NCI-H226 (cell line): ENCODE measurements at regions not wholly inside any gene's neighbourhood (a gene's known extent, or its start where the extent isn't known, plus 50 kb on each side); places are given as distances from the start of the nearest gene placed in this dataset.
A peak's percentile ranks its signal among the peaks of the same experiment; 100 is the strongest.
"Not testable (repeated sequence)": the region's sequence is repeated elsewhere in the genome, so short reads cannot be mapped to it uniquely, and the experiment has no call there.

Experiments
- DNase-seq: peaks from one replicate; pipeline ENCODE4 v3.0.0-alpha.2; 2015

DNA sequence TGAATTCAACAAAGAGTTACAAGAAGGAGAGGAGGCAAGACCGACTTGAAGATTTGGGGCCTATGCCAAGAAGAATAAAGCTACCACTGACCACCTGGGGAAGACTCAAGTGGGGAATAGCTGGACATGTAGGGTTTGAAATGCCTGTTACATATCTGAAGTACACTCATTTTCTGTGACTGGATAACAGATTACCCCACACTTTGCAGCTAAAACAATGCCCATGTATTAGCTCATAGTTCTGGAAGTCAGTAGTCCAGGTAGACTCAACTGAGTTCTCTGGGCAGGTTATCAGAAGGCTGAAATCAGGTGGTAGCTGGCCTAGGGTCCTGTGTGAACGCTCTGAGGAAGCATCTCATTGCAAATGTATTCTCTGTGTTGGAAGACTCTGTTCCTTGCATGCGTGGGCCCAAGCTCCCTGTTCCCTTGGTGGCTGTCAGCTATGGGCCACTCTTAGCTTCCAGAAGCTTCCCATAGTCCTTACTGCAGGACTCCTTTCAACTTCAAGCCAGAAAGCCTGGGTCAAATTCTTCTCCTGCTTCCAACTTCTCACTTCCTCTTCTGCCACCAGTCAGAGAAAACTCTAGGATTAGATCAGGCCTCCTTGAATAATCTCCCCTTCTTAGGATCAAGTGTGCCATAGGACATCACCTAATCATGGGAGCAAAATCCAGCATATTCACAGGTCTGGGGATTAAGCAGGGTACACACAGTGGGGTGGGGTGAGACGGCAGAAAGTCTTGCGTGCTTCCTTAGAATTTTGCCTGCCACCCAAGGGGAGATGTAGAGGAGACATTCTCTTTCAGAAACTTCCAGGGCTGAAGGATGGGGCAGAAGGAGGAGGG lies 187.8 kb downstream of the SHQ1 start:
- DNase-seq: peak; percentile 53

DNA sequence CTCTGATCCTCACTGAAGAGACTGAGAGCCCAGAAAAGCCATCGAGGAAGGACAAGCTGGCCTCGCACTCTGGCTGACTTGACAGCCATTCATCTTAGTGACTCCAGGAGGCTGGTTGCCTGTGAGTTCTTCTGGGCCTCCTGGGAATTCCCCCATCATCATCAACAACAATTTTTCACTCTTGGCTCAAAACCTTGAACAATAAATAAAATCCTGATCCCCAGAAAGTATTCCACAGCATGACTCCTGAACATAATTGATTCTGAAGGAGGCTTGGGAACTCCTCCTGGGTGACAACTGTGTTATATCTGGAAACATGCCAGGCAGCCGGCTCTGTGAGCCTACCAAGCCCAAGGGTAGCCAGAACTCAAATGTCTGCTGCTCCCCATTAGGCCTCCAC lies 188.6 kb downstream of the SHQ1 start:
- DNase-seq: no peak

DNA sequence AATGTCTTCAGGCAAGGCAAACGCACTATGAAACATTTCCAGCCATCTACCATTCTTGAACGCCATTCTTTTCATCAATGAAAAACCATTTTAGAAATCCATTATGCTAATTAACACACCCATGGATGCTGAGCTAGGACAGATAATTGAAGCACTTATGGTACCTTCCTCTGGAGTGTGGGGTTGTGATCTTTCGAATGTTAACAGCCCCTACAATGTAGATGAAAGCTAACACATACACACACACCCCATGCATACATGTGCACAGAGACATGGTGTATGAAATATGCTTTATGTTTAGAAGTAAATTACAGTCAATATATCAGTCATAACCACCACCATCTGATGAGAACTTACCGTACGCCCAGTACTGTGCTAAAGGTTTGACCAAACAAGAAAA lies 189.1 kb downstream of the SHQ1 start:
- DNase-seq: no peak

DNA sequence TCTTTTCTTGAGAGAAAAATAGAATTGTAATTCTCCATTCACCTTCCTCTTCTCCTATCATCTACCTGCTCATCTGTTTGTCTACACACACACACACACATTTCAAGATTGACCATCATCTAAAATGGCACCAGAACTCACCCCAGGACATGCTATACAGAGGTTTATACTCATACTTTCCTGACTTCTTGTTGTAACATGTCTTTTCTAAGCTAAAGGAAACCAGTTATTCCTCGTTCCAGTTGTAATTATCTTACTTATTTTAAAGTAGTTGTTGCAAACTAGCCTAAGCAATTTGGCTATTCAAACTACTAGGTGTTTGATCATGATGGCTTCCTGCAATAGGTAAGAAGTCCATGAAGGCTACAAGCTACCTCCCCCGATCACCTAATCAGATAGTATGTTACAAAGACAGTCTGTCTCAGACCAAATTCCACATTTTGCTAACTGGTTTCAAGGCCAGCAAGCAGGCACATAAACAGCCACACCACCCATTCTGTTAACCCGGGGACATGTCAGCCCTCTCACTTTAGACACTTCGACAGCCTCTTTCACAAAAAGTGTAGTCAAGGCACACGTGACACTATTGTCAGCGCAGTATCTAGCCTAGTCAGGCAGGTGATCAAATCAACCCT lies 189.7 kb downstream of the SHQ1 start:
- DNase-seq: no peak

DNA sequence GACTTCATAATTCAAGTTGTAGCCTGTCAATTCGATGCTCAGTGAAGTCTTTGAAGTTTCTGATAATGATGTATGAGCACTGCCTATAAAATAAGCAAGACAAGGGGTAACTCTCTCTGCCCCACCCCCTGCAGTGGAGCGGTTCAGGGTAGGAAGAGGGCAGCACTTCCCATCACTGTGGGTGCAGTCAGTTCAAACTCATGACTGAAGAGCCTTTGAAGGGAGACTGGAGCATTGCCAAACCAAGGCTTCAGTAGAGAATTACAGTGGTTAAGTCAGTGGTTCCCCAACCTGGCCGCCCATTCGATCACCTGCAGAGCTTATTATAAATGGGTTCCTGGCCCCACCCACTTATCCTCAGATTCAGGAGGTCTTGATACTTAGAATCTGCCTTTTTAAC lies 190.6 kb downstream of the SHQ1 start:
- DNase-seq: peak; percentile 51

DNA sequence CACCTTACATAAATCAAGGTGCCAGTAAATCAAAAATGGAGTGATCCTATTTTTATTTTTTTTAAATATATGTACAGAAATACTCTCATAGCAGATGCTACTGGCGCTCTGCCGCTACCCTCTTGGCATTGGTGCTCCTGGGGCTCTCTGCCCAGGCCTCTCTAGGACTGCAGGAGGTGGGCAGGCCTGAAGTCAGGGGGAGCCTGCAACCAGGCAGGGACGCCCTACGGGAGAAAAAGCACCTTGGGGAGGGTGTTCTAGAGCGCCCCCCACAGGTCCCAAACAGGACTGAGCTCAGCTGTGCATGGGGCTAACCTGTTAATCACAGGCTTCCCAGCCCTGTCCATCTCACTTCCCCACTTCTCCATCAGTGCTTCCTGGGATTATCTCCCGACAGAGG lies 192.5 kb downstream of the SHQ1 start:
- no peak for DNase-seq

DNA sequence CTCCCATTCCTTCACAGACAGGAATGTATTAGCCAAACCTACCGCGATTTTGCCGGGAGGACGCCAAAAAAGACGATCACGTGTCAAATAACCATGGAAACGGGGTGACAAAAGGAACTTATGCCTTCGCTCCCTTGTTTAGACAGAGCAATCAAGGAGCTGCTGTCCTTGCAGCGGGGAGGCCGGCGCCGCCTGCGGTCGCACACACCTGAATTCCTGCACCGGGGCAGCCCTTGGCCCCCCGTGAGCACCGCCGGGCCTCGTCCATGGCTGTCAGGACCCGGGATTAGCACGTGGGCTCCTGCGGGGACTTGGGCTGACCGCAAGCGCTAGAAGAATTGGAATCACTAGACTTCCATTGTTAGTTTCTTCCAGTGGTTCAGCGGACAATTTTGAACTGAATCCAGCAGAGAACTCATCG lies 193.1 kb downstream of the SHQ1 start:
- no peak for DNase-seq

DNA sequence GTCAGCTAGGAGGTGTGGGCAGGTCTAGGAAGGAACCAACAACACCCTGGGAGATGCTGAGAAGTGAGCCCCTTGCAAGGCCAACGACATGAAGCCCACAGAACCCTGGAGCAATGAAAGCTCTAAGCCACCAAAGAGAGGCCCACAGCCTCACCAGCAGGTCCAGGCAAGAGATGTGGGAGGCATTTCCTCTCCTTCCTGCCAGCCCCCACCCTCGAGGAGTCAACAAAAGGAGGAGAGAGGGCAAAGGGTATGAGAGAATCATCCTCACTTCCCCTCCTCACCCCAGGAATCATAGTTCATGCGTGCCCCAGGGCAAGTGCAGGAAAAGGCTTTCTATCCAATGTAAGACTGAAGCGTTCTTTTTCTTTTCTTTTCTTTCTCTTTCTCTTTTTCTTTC lies 195.8 kb downstream of the SHQ1 start:
- no peak for DNase-seq

DNA sequence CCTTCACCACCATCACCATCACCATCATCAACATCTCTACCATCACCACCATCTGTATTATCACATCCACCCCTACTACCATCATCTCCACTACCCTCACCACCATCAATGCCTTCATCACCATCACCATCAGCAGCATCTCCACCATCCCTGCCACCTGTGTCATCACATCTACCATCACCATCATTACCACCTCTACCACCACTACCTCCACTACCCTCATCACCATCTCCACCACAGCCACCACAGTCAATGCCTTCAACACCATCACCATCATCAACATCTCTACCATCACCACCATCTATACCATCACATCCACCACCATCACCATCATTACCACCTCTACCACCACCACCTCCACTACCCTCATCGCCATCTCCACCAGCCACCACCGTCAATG lies 196.7 kb downstream of the SHQ1 start:
- no peak for DNase-seq

DNA sequence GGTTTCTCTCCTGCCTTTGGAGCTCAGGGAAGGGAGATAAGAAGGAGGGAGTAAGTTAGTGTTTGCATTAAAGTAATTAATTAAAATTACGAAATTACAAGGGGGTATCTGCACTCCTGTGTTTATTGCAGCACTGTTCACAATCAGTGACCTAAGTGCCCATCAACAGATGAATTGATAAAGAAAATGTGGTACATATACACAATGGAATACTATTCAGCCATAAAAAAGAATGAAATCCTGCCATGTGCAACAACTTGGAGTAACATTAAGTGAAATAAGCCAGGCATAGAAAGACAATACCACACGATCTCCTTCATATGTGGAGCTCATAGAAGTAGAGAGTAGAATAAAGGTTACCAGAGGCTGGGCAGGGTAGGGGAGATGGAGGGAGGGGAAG lies 202.0 kb downstream of the SHQ1 start:
- no peak for DNase-seq

DNA sequence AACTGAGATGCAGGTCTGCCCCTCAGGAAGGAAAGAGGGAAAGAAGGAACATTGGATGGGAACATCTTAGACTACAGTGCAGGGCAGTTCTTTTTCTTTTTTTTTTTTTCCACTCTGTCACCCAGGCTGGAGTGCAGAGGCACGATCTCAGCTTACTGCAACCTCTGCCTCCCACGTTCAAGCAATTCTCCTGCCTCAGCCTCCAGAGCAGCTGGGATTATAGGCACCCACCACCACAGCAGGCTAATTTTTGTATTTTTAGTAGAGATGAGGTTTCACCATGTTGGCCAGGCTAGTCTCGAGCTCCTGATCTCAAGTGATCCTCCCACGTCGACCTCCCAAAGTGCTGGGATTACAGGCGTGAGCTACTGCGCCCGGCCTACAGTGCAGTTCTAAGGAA lies 204.6 kb downstream of the SHQ1 start:
- DNase-seq: not testable (repeated sequence)

DNA sequence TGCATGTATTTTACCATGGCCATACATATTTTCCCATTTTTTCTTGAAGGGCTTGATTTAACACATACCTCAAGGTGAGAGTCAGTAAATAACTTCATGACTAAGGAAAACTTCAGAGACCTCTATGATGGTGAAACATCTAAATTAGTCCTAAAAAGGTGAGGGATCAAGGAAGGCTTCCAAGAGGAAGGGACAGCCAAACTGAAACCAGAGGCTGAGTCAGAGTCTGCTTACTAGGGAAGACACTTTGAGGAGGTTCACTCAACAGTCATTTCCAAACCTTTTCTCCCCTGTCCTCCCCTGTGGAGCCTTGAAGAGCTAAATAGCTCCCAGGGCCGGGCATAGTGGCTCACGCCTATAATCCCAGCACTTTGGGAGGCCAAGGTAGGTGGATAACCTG lies 206.6 kb downstream of the SHQ1 start:
- DNase-seq: no peak

DNA sequence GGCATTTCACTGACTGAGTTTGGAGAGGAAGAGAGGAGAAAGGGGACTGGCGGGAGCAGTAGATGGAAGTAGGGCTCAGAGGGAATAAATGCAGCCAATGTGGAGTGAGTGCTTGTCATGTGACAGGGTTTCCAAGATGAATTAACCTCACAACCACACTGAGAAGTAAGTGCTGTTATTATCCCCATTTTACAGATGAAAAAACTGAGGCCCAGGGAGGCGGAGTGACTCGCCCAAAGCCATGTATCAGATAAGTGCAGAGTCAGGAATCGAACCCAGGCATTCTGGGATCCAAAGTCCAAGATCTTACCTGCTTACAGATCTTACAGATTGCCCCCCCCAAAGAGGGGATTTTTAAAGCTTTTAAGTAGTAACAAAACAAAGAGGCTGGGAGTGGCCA lies 207.2 kb downstream of the SHQ1 start:
- no peak for DNase-seq

DNA sequence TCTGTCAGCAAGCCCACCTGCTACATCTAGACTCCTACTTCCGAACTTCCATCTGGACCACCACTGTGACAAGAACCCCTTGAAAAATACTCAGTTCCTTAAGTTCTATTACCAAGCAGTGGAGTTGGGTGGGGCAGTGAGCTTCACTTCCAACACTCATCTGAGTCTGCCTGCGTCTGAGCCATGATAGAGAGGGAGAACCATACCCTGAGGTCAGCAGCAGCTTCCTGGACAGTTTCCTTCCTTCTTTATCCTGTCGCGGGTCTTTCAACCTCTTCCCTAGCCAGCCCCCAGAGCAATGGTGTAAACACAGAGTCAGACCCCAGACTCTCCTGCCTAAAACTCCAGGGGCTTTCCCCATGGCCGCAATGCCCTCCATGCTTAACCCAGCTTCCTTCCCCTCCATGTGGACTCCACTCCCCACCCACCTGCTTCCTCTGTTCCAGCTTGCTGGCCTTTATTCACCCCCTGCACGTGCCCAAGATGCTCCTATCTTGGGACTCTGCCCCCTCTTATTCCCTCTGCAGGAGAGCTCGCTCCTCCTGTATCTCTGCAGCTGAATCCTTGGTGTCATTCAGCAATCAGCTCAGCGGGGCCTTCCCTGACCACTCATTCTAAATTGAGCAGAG lies 211.2 kb downstream of the SHQ1 start:
- DNase-seq: no peak

DNA sequence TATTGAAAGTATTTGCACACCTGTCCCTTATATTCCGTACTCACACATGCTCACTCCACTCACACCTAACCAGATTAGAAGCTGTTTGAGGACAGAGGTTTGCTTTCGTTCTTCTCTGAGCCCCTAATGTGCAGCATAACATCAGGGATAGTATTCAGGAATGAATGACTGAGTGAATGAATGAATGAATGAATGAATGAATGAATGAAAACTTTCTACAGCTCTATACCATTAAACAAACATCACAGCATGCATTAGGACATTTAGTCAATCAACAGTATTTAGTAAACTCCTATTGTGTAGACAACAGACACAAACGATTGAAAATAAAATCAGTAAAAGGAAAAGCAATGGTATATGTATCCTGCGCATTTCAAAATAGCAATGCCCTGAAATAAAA lies 212.7 kb downstream of the SHQ1 start:
- DNase-seq: no peak

DNA sequence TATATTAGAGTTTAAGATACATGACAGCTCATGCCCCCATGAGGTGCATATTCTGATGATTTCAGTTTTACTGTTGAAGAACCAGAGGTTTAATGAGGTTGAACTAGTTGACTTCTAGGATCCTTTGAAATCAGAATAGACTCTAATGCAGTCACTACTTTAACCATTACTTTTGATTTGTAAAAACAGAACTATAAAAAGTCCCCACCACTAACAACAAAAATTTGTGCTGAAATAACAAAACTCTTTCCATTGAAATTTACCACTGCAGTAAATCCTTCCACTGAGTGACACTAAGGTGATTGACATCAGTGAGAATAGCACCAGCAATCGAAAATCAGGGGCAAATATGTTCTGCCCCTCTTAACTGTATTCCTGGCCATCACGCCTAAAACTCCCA lies 214.1 kb downstream of the SHQ1 start:
- DNase-seq: no peak

DNA sequence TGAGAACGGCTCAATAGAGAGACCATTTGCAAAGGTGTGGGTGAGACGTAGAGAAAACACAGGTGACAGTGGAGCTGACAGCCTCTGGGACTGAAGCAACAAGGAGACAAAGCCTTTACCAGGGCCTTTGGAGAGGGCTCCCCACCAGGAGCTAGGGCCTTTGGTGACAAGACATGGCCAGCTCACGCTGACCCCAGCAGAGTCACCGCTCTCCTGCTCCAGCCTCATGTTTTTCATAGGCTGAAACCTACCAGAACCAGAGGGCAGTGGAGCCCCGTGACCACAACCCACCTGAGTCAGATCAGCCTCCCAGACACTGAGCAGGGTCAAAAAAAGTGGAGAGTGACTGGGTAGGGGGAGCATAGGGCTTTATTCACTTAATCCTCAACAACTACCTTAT lies 214.7 kb downstream of the SHQ1 start:
- DNase-seq: no peak

DNA sequence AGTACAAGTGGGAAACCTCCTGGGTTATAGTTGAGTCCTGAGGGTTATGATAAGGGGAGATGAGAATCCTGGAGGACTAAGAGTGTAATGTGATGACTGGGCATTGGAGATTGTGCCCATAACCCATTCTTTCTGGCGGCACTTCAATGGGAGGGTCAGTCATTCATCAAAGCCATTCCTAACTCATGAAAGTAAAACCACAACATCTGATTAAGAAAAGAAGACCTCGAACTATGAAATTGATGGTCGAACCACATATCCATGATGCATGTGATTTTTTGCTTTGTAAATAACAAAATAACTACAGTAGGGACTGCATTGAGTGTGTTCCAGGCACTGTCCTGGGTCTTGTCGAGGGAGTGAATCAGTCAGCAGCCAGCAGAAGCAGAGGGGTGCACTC lies 215.1 kb downstream of the SHQ1 start:
- no peak for DNase-seq

DNA sequence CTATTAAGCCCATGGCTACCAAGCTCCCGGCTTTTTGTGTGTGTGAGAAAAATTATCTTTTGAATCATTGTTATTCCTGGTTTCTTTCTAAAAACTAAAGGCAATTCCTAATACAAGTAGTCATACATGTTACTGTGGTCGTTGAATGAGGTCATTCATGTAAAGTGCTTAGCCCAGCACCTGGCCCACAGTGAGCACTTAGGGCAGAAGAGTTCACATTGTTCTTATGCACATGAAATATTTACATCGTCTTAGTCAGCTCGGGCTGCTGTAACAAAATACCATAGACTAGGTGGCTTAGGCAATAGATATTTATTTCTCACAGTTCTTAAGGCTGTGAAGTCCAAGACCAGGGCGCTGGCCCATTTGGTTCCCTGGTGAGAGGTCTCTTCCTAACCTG lies 216.1 kb downstream of the SHQ1 start:
- no peak for DNase-seq

DNA sequence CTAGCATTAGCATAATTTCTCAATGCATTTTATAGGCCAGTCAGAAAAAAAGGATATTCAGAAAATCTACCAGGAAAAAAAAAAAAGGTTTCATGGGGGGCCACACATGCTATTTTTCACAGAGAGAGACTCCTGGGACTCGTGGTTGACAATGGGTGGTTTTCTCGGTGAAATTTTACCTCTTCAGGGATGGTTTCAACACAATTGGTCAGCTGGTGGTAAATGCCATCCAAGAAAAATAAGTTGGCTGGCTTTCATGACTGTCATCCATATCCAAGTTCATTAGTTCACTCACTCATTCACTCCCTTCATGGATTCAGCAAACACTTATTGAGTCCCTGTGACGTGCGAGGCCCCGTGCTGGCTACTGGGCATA lies 217.3 kb downstream of the SHQ1 start:
- no peak for DNase-seq

DNA sequence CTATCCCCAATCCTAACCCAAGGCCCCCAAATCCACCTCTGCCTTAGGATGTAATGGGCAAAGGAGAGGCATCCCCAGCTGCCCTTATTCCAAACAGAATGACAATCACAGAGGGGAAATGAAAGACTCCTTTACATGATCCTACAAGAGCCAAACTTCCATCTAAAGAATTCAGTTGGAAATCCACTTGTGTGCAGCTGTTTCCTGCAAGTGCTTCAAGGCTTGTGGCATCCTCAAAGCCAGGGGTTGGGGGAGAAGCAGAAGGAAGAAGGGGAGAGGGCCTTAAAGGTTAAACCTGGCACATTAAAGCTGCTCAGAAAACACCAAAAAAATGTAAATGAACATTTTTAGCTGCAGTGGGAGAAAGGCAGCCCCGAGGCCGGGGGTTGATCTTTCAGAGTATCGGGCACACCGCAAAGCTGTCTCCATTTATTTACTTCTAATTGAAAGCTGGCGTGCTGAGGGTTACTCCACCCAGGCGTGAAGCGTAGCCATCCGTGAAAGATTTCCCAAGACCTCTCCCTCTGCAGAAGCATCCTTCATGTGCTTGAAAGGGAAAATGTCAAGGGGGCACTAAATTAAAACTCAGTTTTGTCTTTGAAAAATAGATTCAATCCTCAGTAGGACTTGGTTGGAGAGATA lies 217.8 kb downstream of the SHQ1 start:
- DNase-seq: no peak

DNA sequence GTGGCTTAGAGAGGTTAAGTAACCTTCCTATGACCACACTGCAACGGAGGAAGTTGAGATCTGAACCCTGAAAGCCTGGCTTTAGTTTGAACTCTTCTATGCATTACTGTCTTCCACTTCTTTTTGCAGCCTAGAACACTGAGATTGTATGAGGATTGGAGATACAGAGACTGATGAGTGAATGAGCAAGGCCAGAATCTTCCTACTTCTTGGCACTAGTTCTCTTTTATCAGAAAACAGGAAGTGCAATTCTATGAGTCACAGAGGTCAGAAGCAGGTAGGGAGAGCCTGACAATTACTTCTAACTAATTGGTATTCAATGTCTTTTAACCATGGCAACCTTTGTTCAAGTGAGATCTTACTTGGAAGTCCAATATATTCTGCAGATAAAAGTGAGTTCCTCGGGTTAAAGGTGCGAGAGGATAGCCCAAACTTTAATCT lies 219.0 kb downstream of the SHQ1 start:
- peak; percentile 70 for DNase-seq

DNA sequence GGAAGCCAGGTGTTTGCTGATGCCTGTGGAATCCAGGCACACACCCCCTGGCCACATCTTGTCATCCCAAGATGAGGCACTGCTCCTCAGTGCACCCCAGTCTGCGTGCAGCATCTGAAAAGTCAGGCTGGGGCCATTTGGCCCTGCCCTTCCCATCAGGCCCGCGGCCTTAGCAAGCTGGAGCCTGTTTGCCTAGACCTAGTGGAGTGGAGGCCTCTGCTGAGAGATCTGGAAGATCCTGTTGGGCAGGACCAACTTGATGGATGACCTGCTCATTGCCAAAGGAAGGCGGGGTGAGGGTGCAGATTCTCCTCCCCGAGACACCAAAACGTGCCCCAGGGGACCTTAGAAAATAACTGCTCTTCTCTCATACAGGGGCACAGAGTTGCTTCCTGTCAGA lies 220.2 kb downstream of the SHQ1 start:
- no peak for DNase-seq

DNA sequence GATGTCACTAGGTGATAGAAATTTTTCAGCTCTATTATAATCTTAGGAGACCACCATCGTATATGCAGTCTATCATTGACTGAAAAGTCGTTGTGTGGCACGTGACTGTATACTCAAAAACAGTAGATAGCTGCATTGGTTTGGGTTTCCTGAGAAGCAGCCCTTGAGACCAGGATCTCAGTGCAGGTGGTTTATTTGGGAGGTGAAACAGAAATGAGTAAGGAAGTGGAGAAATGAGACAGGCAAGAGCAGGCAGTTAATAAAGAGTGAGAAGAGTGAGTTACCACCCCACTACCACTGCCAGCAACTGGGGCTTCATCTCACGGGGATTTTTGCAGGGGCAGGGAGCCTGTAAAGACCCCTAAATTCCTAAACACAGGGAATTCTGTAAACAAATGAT lies 221.0 kb downstream of the SHQ1 start:
- no peak for DNase-seq
